ENCODE measurements at regions not wholly inside any gene's neighbourhood (a gene's known extent, or its start where the extent isn't known, plus 50 kb on each side); places are given as distances from the start of the nearest gene placed in this dataset.

- TF ChIP-seq POLR2AphosphoS5 (IDR thresholded peaks at IDR 0.05; ENCODE audit: low read depth, low read length) (no peak), POLR2A (IDR thresholded peaks at IDR 0.05; ENCODE audit: low read depth, low read length) (no peak), TAF1 (IDR thresholded peaks at IDR 0.05; ENCODE audit: borderline replicate concordance, low read depth, low read length) (no peak)
Observed at GRCh38 chr6:168942646-168943045, 311.0 kb downstream of the THBS2 start.

All from GM12892 (cell line).